ENCODE measurements at regions not wholly inside any gene's neighbourhood (a gene's known extent, or its start where the extent isn't known, plus 50 kb on each side); places are given as distances from the start of the nearest gene placed in this dataset.

GRCh38 chr1:69315823-69316222, 251.9 kb upstream of the LRRC7 start:
- DNase-seq (ENCODE audit: low read depth): no peak
- no peak overlapping the region for H3K4me3 ChIP-seq (ENCODE audit: low read length)
- no peak for TF ChIP-seq CTCF (conservative IDR thresholded peaks at IDR 0.05; ENCODE audit: low read depth, low read length)

DNA sequence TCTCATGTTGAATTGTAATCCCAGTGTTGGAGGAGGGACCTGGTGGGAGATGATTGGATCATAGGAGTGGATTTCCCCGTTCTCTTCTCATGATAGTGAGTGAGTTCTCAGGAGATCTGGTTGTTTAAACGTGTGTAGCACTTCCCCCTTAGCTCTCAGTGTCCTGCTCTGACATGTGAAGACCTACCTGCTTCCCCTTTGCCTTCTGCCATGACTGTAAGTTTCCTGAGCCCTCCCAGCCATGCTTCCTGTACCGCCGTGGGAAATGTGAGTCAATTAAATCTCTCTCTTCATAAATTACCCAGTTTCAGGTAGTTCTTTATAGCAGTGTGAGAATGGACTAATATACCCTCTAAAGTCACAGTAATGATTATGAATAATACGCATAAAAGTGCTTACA, 248.4 kb upstream of the LRRC7 start:
- no peak for TF ChIP-seq CTCF (conservative IDR thresholded peaks at IDR 0.05; ENCODE audit: low read depth, low read length)
- H3K4me3 ChIP-seq (ENCODE audit: low read length): no peak overlapping the region
- DNase-seq (ENCODE audit: low read depth): no peak

GRCh38 chr1:69320757-69321211, 246.9 kb upstream of the LRRC7 start:
- TF ChIP-seq CTCF (conservative IDR thresholded peaks at IDR 0.05; ENCODE audit: low read depth, low read length): no peak
- no peak overlapping the region for H3K4me3 ChIP-seq (ENCODE audit: low read length)
- DNase-seq (ENCODE audit: low read depth): no peak

- no peak overlapping the region for H3K4me3 ChIP-seq (ENCODE audit: low read length)
- TF ChIP-seq CTCF (conservative IDR thresholded peaks at IDR 0.05; ENCODE audit: low read depth, low read length): no peak
- DNase-seq (ENCODE audit: low read depth): no peak
Observed at GRCh38 chr1:69321311-69321710, 246.4 kb upstream of the LRRC7 start.

DNA sequence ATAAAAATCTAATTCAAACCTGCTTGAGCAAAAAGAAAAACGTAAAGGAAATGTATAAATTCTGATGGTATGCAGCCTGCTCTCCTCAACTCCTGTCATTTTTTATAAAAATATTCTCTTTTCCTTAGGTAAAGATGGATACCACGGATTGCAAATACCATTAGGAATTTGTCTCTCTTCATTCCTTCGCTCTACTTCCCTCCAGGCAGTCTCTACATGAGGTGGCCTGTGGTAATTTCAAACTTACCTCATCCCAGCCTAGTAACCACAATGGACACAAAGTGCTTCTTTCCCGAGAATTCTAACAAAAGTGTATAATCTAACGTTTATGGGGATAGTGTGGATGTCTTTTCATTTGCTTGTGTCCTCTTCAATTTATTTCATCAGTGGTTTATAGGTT, 239.5 kb upstream of the LRRC7 start:
- DNase-seq (ENCODE audit: low read depth): no peak
- H3K4me3 ChIP-seq (ENCODE audit: low read length): no peak overlapping the region
- no peak for TF ChIP-seq CTCF (conservative IDR thresholded peaks at IDR 0.05; ENCODE audit: low read depth, low read length)

GRCh38 chr1:69363236-69363635, 204.5 kb upstream of the LRRC7 start:
- TF ChIP-seq CTCF (conservative IDR thresholded peaks at IDR 0.05; ENCODE audit: low read depth, low read length): no peak
- H3K4me3 ChIP-seq (ENCODE audit: low read length): no peak overlapping the region
- DNase-seq (ENCODE audit: low read depth): no peak

GRCh38 chr1:69373520-69373919, 194.2 kb upstream of the LRRC7 start:
- TF ChIP-seq CTCF (conservative IDR thresholded peaks at IDR 0.05; ENCODE audit: low read depth, low read length): no peak
- no peak overlapping the region for H3K4me3 ChIP-seq (ENCODE audit: low read length)
- DNase-seq (ENCODE audit: low read depth): no peak

Data from retinal pigment epithelial cell (primary cell).